Muscle layer of duodenum (tissue), 2 donors: ENCODE measurements at regions not wholly inside any gene's neighbourhood (a gene's known extent, or its start where the extent isn't known, plus 50 kb on each side); places are given as distances from the start of the nearest gene placed in this dataset.
"Not testable (repeated sequence)": the region's sequence is repeated elsewhere in the genome, so short reads cannot be mapped to it uniquely, and the experiment has no call there.

Experiments used
- H3K27ac ChIP-seq: one replicate; pipeline ENCODE4 v1.7.0; 2013; ENCODE audit warnings: mild to moderate bottlenecking, low read length
- H3K27me3 ChIP-seq: one replicate; pipeline ENCODE4 v1.7.0; 2013; ENCODE audit warnings: low read depth, mild to moderate bottlenecking, control low read depth, low read length
- H3K36me3 ChIP-seq, 2 donors: one replicate each; pipeline ENCODE4 v1.7.0; 2013; ENCODE audit warnings: low read length in 2 of 2, control low read depth in 1 of 2, mild to moderate bottlenecking in 1 of 2; ENCODE audit not compliant: insufficient read depth in 2 of 2, control insufficient read depth in 1 of 2
- H3K4me1 ChIP-seq, 2 donors: one replicate each; pipeline ENCODE4 v1.7.0; 2013; ENCODE audit warnings: low read length in 2 of 2, mild to moderate bottlenecking in 2 of 2, control low read depth in 1 of 2, moderate library complexity in 1 of 2; ENCODE audit not compliant: insufficient read depth in 2 of 2, control insufficient read depth in 1 of 2
- H3K4me3 ChIP-seq, 2 donors: one replicate each; pipeline ENCODE4 v1.7.0; 2013; ENCODE audit warnings: low read length in 2 of 2, low read depth in 1 of 2, mild to moderate bottlenecking in 1 of 2
- H3K9me3 ChIP-seq, 2 donors: one replicate each; pipeline ENCODE4 v1.7.0; 2013; ENCODE audit warnings: low read length in 2 of 2, control low read depth in 1 of 2, mild to moderate bottlenecking in 1 of 2; ENCODE audit not compliant: control insufficient read depth in 1 of 2
- donor health status: healthy.

DNA sequence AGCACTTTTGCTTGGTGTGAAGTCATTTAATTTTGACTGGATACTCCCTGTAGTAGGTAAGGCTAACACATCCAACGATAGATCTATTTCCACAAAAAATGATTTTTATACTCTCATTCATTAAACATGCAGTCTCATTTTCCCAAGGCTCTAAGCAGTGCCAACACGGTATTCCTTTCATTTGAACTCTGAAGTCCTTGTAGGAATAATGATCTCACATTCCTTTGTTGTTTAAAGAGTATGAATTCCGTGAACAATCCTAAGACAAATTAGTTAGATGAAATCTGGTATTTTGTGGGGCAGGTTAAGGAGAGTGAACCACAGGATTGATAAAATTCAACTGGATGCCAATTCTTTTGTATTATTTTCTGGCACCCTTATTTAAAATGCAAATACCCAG, 66.6 kb downstream of the LACC1 start:
- Histone ChIP-seq H3K36me3 (no peaks in the 10 kb centered on the region), H3K4me1 (no peaks in the 10 kb centered on the region), H3K27ac (no peak overlapping the region), H3K4me3 (no peak overlapping the region), H3K27me3 (no peaks in the 10 kb centered on the region), H3K9me3 (peaks cover 0 to 4% of the 10 kb centered on the region in 2 donors)

DNA sequence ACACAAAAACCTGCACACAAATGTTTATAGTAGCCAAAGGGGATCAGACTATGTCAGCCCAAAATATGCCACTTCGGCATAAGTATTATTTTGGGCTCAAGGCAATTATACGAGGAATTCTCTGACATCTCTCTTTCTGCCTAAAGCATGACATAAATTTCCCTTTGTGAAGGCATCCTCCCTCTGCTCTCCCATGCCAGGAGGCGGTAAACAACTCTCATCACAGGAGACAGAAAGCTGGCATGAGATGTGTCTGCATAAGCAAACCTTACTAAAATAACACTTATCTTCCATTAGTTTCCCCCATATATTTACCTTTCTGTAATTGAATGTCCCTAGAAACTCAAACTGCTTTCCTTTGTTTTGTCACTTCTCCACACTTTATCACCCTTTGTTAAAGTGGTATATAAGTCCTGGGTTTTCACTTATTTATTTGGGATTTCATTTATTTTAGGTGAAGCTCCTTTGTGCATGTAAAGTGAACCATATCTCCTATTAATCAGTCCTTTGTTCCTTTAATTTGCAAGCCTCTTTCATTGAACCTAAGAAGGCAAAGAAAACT, 68.3 kb downstream of the LACC1 start:
- Histone ChIP-seq H3K4me3 (no peak overlapping the region), H3K9me3 (peaks cover 0 to 4% of the 10 kb centered on the region in 2 donors), H3K27me3 (no peaks in the 10 kb centered on the region)

DNA sequence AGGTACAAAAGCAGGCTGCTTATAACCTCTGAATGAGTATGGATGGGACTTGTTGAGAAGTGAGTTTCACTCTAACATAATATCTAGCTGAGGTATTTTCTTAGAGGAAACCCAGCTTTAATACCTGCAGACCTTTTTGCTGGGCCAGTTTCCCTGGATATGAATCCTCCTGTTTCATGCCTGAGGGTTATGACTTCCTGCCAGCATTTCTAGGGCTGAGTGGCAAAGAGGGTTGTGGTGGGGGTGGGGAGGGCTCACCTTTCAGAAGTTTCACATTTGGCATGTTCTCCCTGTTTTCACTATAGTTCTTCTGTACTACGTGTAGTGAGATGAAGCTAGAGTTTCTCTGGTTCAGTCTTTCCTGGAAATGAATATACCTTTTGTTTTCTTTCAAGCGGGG, 73.7 kb downstream of the LACC1 start:
- Histone ChIP-seq H3K27me3 (no peaks in the 10 kb centered on the region), H3K9me3 (no peaks in the 10 kb centered on the region), H3K27ac (no peak overlapping the region), H3K4me3 (no peak overlapping the region), H3K4me1 (no peaks in the 10 kb centered on the region), H3K36me3 (no peaks in the 10 kb centered on the region)

More for the DNA sequence above, 68.3 kb downstream of the LACC1 start:
- H3K4me1 ChIP-seq = no peaks in the 10 kb centered on the region
- no peak overlapping the region for H3K27ac ChIP-seq
- no peaks in the 10 kb centered on the region for H3K36me3 ChIP-seq

DNA sequence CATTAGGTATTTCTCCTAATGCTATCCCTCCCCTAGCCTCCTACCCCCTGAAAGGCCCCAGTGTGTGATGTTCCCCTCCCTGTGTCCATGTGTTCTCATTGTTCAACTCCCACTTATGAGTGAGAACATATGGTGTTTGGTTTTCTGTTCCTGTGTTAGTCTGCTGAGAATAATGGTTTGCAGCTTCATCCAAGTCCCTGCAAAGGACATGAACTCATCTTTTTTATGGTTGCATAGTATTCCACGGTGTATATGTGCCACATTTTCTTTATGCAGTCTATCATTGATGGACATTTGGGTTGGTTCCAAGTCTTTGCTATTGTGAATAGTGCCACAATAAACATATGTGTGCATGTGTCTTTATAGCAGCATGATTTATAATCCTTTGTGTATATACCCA, 77.3 kb downstream of the LACC1 start:
- H3K4me3 ChIP-seq, H3K9me3 ChIP-seq, H3K4me1 ChIP-seq, H3K27me3 ChIP-seq, H3K27ac ChIP-seq, H3K36me3 ChIP-seq: not testable (repeated sequence)

DNA sequence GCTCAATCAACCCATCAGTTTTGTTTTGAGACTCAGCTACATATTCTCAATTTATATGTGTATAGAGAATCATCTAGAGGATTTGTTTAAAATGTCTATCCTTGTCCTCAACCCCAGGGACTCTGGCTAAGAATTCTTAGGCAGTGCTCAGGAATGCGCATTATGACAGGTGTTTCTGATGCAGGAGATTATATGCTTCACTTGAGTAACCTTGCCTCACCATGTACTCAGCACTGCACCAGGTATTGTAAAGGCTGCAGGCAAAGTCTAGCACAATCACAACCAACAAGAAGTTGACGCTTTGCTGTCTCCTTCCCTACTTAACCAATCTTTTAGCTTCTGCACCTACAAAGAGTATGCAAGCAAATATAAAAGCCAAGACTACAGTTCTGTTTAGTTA, 79.6 kb downstream of the LACC1 start:
- no peak overlapping the region for H3K4me3 ChIP-seq
- H3K4me1 ChIP-seq = no peaks in the 10 kb centered on the region
- H3K36me3 ChIP-seq = no peaks in the 10 kb centered on the region
- no peaks in the 10 kb centered on the region for H3K9me3 ChIP-seq
- no peak overlapping the region for H3K27ac ChIP-seq
- no peaks in the 10 kb centered on the region for H3K27me3 ChIP-seq

DNA sequence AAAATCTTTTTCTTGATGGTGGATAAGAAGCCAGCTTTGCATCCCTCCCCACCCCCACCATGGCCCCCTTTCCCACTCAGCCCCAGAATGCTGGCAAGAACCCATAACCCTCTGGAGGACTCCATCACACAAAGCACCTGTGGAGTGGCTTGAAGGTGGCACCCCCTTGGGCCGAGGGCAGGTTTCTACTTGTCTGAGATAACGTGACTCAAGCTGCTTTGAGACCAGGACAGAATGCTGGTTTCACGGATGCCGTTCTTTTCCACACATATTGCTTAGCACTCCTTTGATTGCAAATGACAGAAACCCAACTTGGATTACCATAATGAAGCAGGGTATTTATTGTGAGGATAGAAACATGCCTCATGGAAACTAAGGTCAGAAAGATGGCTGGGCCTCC, 82.2 kb downstream of the LACC1 start:
- Histone ChIP-seq H3K4me1 (no peaks in the 10 kb centered on the region), H3K4me3 (no peak overlapping the region), H3K36me3 (no peaks in the 10 kb centered on the region), H3K9me3 (no peaks in the 10 kb centered on the region), H3K27ac (no peak overlapping the region), H3K27me3 (no peaks in the 10 kb centered on the region)

DNA sequence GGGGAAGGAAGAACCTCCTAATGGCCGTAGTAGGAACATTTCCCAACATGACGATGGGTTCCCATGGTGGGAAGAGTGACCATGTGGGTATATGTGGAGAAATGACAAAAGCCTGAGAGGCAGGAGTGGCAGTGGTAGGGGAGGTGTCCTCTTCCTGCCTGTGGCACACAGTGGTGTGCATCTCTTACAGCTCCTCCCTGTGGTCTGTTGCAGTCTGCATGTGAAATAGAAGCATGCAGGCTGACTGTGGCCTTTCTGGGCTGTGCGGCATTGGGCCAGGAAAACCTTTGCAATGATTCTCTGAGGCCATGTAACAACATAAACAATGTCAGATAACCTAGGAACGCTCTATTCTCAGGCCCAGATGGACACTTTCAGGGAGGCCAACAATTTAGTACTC, 84.0 kb downstream of the LACC1 start:
- Histone ChIP-seq H3K27ac (no peak overlapping the region), H3K4me1 (no peaks in the 10 kb centered on the region), H3K4me3 (no peak overlapping the region), H3K27me3 (no peaks in the 10 kb centered on the region), H3K9me3 (no peaks in the 10 kb centered on the region), H3K36me3 (no peaks in the 10 kb centered on the region)

DNA sequence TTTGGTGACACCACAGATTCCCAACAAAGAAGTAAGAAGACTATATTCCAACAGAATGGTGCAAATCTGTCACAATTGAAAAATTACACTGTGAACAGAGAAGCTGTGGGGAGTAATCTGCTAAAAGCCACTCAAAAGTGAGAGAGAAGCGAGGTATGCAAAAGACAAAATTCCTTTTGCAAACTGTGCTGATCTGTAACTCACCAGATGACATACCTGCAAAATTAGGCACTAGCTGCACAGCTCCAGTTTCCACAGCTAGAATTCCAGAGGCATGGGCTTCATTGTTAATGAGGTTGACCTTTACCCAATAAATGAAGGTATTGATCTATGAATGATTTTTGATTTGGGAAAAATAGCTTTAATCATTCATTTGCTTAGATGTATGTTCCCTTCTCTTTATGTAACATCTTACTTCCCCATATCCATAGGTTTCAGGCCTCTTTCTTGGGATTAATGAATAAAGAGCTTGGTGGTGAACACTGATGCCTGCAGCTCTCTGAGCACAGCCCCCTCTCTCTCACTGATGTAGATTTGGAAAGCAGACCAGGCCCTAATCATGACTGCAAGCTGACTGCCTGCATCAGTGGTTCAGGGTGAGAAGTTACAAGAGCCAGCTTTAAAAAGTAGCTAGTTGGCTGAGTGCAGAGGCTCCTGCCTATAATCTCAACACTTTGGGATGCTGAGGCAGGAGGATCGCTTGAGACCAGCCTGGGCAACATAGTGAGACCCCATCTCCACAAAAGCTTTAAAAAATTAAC, 85.2 kb downstream of the LACC1 start:
- no peak overlapping the region for H3K4me3 ChIP-seq
- no peaks in the 10 kb centered on the region for H3K27me3 ChIP-seq
- H3K9me3 ChIP-seq = no peaks in the 10 kb centered on the region
- H3K36me3 ChIP-seq = no peaks in the 10 kb centered on the region
- no peak overlapping the region for H3K27ac ChIP-seq
- H3K4me1 ChIP-seq = no peaks in the 10 kb centered on the region

DNA sequence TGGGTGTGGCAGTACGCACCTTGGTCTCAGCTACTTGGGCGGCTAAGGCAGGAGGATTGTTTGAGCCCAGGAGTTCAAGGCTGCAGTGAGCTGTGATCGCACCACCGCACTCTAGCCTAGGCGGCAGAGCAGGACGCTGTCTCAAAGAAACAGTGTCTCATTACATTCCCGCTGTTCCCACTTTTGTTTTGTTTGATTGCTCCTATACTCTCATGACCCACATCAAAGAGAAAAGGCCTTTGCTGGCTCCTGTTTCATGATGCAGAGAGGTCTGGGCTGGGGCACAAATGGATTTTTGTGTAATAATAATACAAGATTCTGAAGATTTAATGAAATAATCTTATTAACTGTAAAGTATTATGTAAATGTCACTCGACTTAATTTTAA, 85.7 kb downstream of the LACC1 start:
- no peaks in the 10 kb centered on the region for H3K4me1 ChIP-seq
- no peak overlapping the region for H3K4me3 ChIP-seq
- no peak overlapping the region for H3K27ac ChIP-seq
- H3K27me3 ChIP-seq = no peaks in the 10 kb centered on the region
- H3K9me3 ChIP-seq = no peaks in the 10 kb centered on the region
- H3K36me3 ChIP-seq = no peaks in the 10 kb centered on the region

DNA sequence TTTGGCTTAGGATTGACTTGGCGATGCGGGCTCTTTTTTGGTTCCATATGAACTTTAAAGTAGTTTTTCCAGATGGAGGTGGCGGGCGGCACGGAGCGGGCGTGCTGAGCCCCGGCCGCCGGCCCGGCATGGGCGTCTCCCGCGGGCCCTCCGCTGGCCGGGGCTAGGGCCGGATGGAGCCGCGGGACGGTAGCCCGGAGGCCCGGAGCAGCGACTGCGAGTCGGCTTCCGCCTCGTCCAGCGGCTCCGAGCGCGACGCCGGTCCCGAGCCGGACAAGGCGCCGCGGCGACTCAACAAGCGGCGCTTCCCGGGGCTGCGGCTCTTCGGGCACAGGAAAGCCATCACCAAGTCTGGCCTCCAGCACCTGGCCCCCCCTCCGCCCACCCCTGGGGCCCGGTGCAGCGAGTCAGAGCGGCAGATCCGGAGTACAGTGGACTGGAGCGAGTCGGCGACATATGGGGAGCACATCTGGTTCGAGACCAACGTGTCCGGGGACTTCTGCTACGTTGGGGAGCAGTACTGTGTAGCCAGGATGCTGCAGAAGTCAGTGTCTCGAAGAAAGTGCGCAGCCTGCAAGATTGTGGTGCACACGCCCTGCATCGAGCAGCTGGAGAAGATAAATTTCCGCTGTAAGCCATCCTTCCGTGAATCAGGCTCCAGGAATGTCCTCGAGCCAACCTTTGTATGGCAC, 88.7 kb downstream of the LACC1 start:
- not testable (repeated sequence) for H3K27me3 ChIP-seq, H3K4me3 ChIP-seq, H3K27ac ChIP-seq, H3K4me1 ChIP-seq, H3K9me3 ChIP-seq, H3K36me3 ChIP-seq

DNA sequence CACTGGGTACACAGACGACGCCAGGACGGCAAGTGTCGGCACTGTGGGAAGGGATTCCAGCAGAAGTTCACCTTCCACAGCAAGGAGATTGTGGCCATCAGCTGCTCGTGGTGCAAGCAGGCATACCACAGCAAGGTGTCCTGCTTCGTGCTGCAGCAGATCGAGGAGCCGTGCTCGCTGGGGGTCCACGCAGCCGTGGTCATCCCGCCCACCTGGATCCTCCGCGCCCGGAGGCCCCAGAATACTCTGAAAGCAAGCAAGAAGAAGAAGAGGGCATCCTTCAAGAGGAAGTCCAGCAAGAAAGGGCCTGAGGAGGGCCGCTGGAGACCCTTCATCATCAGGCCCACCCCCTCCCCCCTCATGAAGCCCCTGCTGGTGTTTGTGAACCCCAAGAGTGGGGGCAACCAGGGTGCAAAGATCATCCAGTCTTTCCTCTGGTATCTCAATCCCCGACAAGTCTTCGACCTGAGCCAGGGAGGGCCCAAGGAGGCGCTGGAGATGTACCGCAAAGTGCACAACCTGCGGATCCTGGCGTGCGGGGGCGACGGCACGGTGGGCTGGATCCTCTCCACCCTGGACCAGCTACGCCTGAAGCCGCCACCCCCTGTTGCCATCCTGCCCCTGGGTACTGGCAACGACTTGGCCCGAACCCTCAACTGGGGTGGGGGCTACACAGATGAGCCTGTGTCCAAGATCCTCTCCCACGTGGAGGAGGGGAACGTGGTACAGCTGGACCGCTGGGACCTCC, 89.4 kb downstream of the LACC1 start:
- not testable (repeated sequence) for H3K4me1 ChIP-seq, H3K27me3 ChIP-seq, H3K36me3 ChIP-seq, H3K9me3 ChIP-seq, H3K4me3 ChIP-seq, H3K27ac ChIP-seq
